H9 (cell line): ENCODE measurements at regions not wholly inside any gene's neighbourhood (a gene's known extent, or its start where the extent isn't known, plus 50 kb on each side); places are given as distances from the start of the nearest gene placed in this dataset.

ENCODE experiments used
- DNase-seq: peaks from one replicate; pipeline ENCODE4 v3.0.0-alpha.2; 2017
- H2AFZ ChIP-seq: one replicate; pipeline ENCODE4 v1.6.1; 2013; ENCODE audit warnings: mild to moderate bottlenecking, low read length, control low read depth, moderate library complexity
- H2AK5ac ChIP-seq: 2 replicates; pipeline ENCODE4 v1.6.1; 2013; ENCODE audit warnings: low read length, control low read depth, mixed read lengths; ENCODE audit not compliant: insufficient read length
- H2BK120ac ChIP-seq: one replicate; pipeline ENCODE4 v1.6.1; 2013; ENCODE audit warnings: low read depth, mild to moderate bottlenecking, low read length, control low read depth, inconsistent platforms; ENCODE audit not compliant: poor library complexity, severe bottlenecking
- H2BK12ac ChIP-seq: 2 replicates; pipeline ENCODE4 v1.6.1; 2013; ENCODE audit warnings: low read length, control low read depth, mixed read lengths, low read depth; ENCODE audit not compliant: insufficient read length
- H2BK15ac ChIP-seq: 2 replicates; pipeline ENCODE4 v1.6.1; 2013; ENCODE audit warnings: low read depth, low read length, control low read depth
- H2BK20ac ChIP-seq: one replicate; pipeline ENCODE4 v1.6.1; 2013; ENCODE audit warnings: low read depth, mild to moderate bottlenecking, low read length, control low read depth, inconsistent platforms; ENCODE audit not compliant: poor library complexity, severe bottlenecking
- H2BK5ac ChIP-seq: 2 replicates; pipeline ENCODE4 v1.6.1; 2013; ENCODE audit warnings: low read length, control low read depth, mixed read lengths; ENCODE audit not compliant: insufficient read length
- H3K14ac ChIP-seq: 2 replicates; pipeline ENCODE4 v1.6.1; 2013; ENCODE audit warnings: low read length, control low read depth; ENCODE audit not compliant: insufficient read depth
- H3K18ac ChIP-seq: 2 replicates; pipeline ENCODE4 v1.6.1; 2013; ENCODE audit warnings: low read depth, mild to moderate bottlenecking, mixed read lengths, low read length, control low read depth; ENCODE audit not compliant: insufficient read length
- H3K23ac ChIP-seq: 2 replicates; pipeline ENCODE4 v1.6.1; 2013; ENCODE audit warnings: low read length, control low read depth, mixed read lengths, low read depth; ENCODE audit not compliant: insufficient read length
- H3K23me2 ChIP-seq: 2 replicates; pipeline ENCODE4 v1.6.1; 2013; ENCODE audit warnings: low read depth, mild to moderate bottlenecking, mixed read lengths, low read length, control low read depth; ENCODE audit not compliant: insufficient read length, poor library complexity, severe bottlenecking
- H3K27ac ChIP-seq: 2 replicates; pipeline ENCODE4 v1.5.1; 2013; ENCODE audit warnings: low read length, control low read depth, mixed read lengths, low read depth; ENCODE audit not compliant: insufficient read length
- H3K27me3 ChIP-seq: 2 replicates; pipeline ENCODE4 v1.6.1; 2013; ENCODE audit warnings: low read length, control low read depth, inconsistent platforms; ENCODE audit not compliant: insufficient read depth
- H3K4ac ChIP-seq: 2 replicates; pipeline ENCODE4 v1.6.1; 2013; ENCODE audit warnings: low read depth, mild to moderate bottlenecking, control low read depth, inconsistent platforms, low read length, moderate library complexity
- H3K4me1 ChIP-seq: 2 replicates; pipeline ENCODE4 v1.6.1; 2013; ENCODE audit warnings: low read length, control low read depth, inconsistent platforms; ENCODE audit not compliant: insufficient read depth
- H3K4me2 ChIP-seq: 2 replicates; pipeline ENCODE4 v1.6.1; 2013; ENCODE audit warnings: low read length, control low read depth, mixed read lengths; ENCODE audit not compliant: insufficient read length, insufficient read depth
- H3K56ac ChIP-seq: 2 replicates; pipeline ENCODE4 v1.6.1; 2013; ENCODE audit warnings: low read depth, mild to moderate bottlenecking, mixed read lengths, low read length, control low read depth; ENCODE audit not compliant: insufficient read length
- H3K79me1 ChIP-seq: 2 replicates; pipeline ENCODE4 v1.6.1; 2013; ENCODE audit warnings: low read depth, mild to moderate bottlenecking, moderate library complexity, low read length, control low read depth, inconsistent platforms; ENCODE audit not compliant: insufficient read depth, poor library complexity, severe bottlenecking
- H3K79me2 ChIP-seq: 2 replicates; pipeline ENCODE4 v1.6.1; 2013; ENCODE audit warnings: low read length, control low read depth, inconsistent platforms; ENCODE audit not compliant: insufficient read depth
- H3K9ac ChIP-seq: 2 replicates; pipeline ENCODE4 v1.6.1; 2013; ENCODE audit warnings: low read length, control low read depth, mixed read lengths; ENCODE audit not compliant: insufficient read length; ENCODE audit errors: extremely low read depth
- H3K9me3 ChIP-seq: one replicate; pipeline ENCODE4 v1.6.1; 2013; ENCODE audit warnings: low read depth, low read length, inconsistent platforms; ENCODE audit not compliant: control insufficient read depth
- H3T11ph ChIP-seq: one replicate; pipeline ENCODE4 v1.6.1; 2013; ENCODE audit warnings: mild to moderate bottlenecking, low read length, control low read depth, inconsistent platforms
- H4K20me1 ChIP-seq: one replicate; pipeline ENCODE4 v1.6.1; 2013; ENCODE audit not compliant: control insufficient read depth, insufficient read length, insufficient read depth
- H4K5ac ChIP-seq: 2 replicates; pipeline ENCODE4 v1.6.1; 2013; ENCODE audit warnings: low read depth, mild to moderate bottlenecking, mixed read lengths, low read length, control low read depth; ENCODE audit not compliant: insufficient read length
- H4K8ac ChIP-seq: replicated peaks from 2 replicates; pipeline ENCODE4 v1.6.1; 2013; ENCODE audit warnings: low read length, control low read depth, mixed read lengths, low read depth; ENCODE audit not compliant: insufficient read length
- H4K91ac ChIP-seq: 2 replicates; pipeline ENCODE4 v1.6.1; 2013; ENCODE audit warnings: low read depth, mild to moderate bottlenecking, moderate library complexity, mixed read lengths, low read length, control low read depth; ENCODE audit not compliant: insufficient read length
- H3K27ac Mint-ChIP-seq, 3 experiments: 2 replicates in 2 of 3; 3 replicates in 1 of 3; pipeline ENCODE4 v1.8.0; 2020 to 2021; ENCODE audit warnings: mixed read lengths in 3 of 3, mild to moderate bottlenecking in 1 of 3, moderate library complexity in 1 of 3
- H3K27me3 Mint-ChIP-seq: 2 replicates; pipeline ENCODE4 v1.8.0; 2021; ENCODE audit warnings: low read depth, mild to moderate bottlenecking, moderate library complexity, mixed read lengths
- H3K36me3 Mint-ChIP-seq, 3 experiments: 2 replicates in 2 of 3; 3 replicates in 1 of 3; pipeline ENCODE4 v1.8.0; 2020 to 2021; ENCODE audit warnings: low read depth in 3 of 3, mixed read lengths in 3 of 3; ENCODE audit not compliant: insufficient read depth in 1 of 3
- H3K4me1 Mint-ChIP-seq, 2 experiments: 2 replicates each; pipeline ENCODE4 v1.8.0; 2020; ENCODE audit warnings: mixed read lengths in 2 of 2
- H3K4me3 Mint-ChIP-seq, 2 experiments: 2 replicates in 1 of 2; 3 replicates in 1 of 2; pipeline ENCODE4 v1.8.0; 2020 to 2021; ENCODE audit warnings: mild to moderate bottlenecking in 2 of 2, mixed read lengths in 2 of 2, moderate library complexity in 1 of 2
- H3K9me3 Mint-ChIP-seq, 2 experiments: 2 replicates in 1 of 2; 3 replicates in 1 of 2; pipeline ENCODE4 v1.8.0; 2020; ENCODE audit warnings: mild to moderate bottlenecking in 2 of 2, mixed read lengths in 2 of 2, moderate library complexity in 1 of 2
- CTCF ChIP-seq: fragments of 200-600 bp; sonication (generic); conservative IDR thresholded peaks from 3 replicates; pipeline ENCODE4 v1.8.0; 2021; ENCODE audit warnings: antibody characterized with exemption, mild to moderate bottlenecking
- WGBS: extraction: QIAGEN DNeasy Blood & Tissue Kit; methylation state at CpG from one replicate; pipeline ENCODE4 v1.1.7; 2013; ENCODE audit warnings: missing lambda C conversion rate, low lambda C conversion rate, mixed read lengths; ENCODE audit not compliant: insufficient read length; ENCODE audit errors: extremely low coverage; 5-methylcytosine and 5-hydroxymethylcytosine counted together

- WGBS, result no CpG with 5 or more reads among the region's 1 CpG
- H2BK20ac ChIP-seq, result no peak overlapping the region
- no peak for TF ChIP-seq CTCF
- H3K4ac ChIP-seq, result no peak overlapping the region
- H3K9me3 ChIP-seq, result no peaks in the 10 kb centered on the region
- Mint-ChIP-seq H3K27me3 (no peaks in the 10 kb centered on the region), H3K27ac (no peak overlapping the region), H3K4me3 (no peak overlapping the region), H3K9me3 (no peaks in the 10 kb centered on the region), H3K4me1 (0 out of 4 replicates have a peak, but pooled peaks cover 0 to 2% of the 10 kb centered on the region in 2 experiments), H3K36me3 (no peaks in the 10 kb centered on the region)
- no peak overlapping the region for H2AFZ ChIP-seq
- H2BK120ac ChIP-seq, result no peak overlapping the region
- no peak overlapping the region for H3T11ph ChIP-seq
- no peak overlapping the region for H3K23ac ChIP-seq
- H4K5ac ChIP-seq, result no peak overlapping the region
- no peak overlapping the region for H3K9ac ChIP-seq
- H3K79me2 ChIP-seq, result no peaks in the 10 kb centered on the region
- no peaks in the 10 kb centered on the region for H3K23me2 ChIP-seq
- no peaks in the 10 kb centered on the region for H4K20me1 ChIP-seq
- no peak overlapping the region for H2BK12ac ChIP-seq
- H3K4me2 ChIP-seq, result no peak overlapping the region
- no peak overlapping the region for H2BK5ac ChIP-seq
- H3K56ac ChIP-seq, result no peak overlapping the region
- no peaks in the 10 kb centered on the region for H3K27me3 ChIP-seq
- no peak overlapping the region for H2AK5ac ChIP-seq
- no peak overlapping the region for H3K18ac ChIP-seq
- no peak overlapping the region for H3K27ac ChIP-seq
- H4K91ac ChIP-seq, result no peak overlapping the region
- H3K79me1 ChIP-seq, result no peaks in the 10 kb centered on the region
- no peak overlapping the region for H4K8ac ChIP-seq
- DNase-seq, result no peak
- H3K4me1 ChIP-seq, result no peaks in the 10 kb centered on the region
- no peak overlapping the region for H3K14ac ChIP-seq
- H2BK15ac ChIP-seq, result no peak overlapping the region
These were observed 1562.4 kb upstream of the SEL1L start for GRCh38 chr14:83096092-83096491.
